ENCODE measurements at regions not wholly inside any gene's neighbourhood (a gene's known extent, or its start where the extent isn't known, plus 50 kb on each side); places are given as distances from the start of the nearest gene placed in this dataset.

GRCh38 chr4:127304356-127304755, 328.4 kb upstream of the INTU start:
- Histone ChIP-seq H3K27ac (replicated peaks) (no peak overlapping the region), H3K27me3 (ENCODE audit: insufficient read depth, poor library complexity, severe bottlenecking) (no peaks in the 10 kb centered on the region), H3K4me3 (replicated peaks; ENCODE audit: insufficient read depth, low read length) (no peak overlapping the region)
- no peak for DNase-seq (ENCODE audit: low read depth in 1 of 2, low spot score in 1 of 2)
- TF ChIP-seq SPI1 (IDR thresholded peaks at IDR 0.05; ENCODE audit: borderline replicate concordance, low read depth) (no peak), GABPA (IDR thresholded peaks at IDR 0.05; ENCODE audit: low read depth) (no peak), REST (IDR thresholded peaks at IDR 0.05; ENCODE audit: insufficient replicate concordance, low read depth) (no peak), CTCF (IDR thresholded peaks at IDR 0.05; ENCODE audit: insufficient read depth, low read length) (no peak), POLR2AphosphoS5 (IDR thresholded peaks at IDR 0.05; ENCODE audit: low read depth) (no peak)

GRCh38 chr4:127307996-127308395, 324.8 kb upstream of the INTU start:
- no peak for TF ChIP-seq POLR2AphosphoS5 (IDR thresholded peaks at IDR 0.05; ENCODE audit: low read depth)
- TF ChIP-seq REST (IDR thresholded peaks at IDR 0.05; ENCODE audit: insufficient replicate concordance, low read depth): no peak
- no peak for TF ChIP-seq SPI1 (IDR thresholded peaks at IDR 0.05; ENCODE audit: borderline replicate concordance, low read depth)
- TF ChIP-seq CTCF (IDR thresholded peaks at IDR 0.05; ENCODE audit: insufficient read depth, low read length): no peak
- Histone ChIP-seq H3K27me3 (ENCODE audit: insufficient read depth, poor library complexity, severe bottlenecking) (no peaks in the 10 kb centered on the region), H3K27ac (replicated peaks) (no peak overlapping the region), H3K4me3 (replicated peaks; ENCODE audit: insufficient read depth, low read length) (no peak overlapping the region)
- DNase-seq (ENCODE audit: low read depth in 1 of 2, low spot score in 1 of 2): no peak

GRCh38 chr4:127309369-127310102, 323.2 kb upstream of the INTU start:
- H3K4me3 ChIP-seq (replicated peaks; ENCODE audit: insufficient read depth, low read length): no peak overlapping the region
- no peak overlapping the region for H3K27ac ChIP-seq (replicated peaks)
- DNase-seq (ENCODE audit: low read depth in 1 of 2, low spot score in 1 of 2): no peak
- TF ChIP-seq REST (IDR thresholded peaks at IDR 0.05; ENCODE audit: insufficient replicate concordance, low read depth) (no peak), SPI1 (IDR thresholded peaks at IDR 0.05; ENCODE audit: borderline replicate concordance, low read depth) (no peak), GABPA (IDR thresholded peaks at IDR 0.05; ENCODE audit: low read depth) (no peak), CTCF (IDR thresholded peaks at IDR 0.05; ENCODE audit: insufficient read depth, low read length) (no peak), POLR2AphosphoS5 (IDR thresholded peaks at IDR 0.05; ENCODE audit: low read depth) (no peak)
- no peaks in the 10 kb centered on the region for H3K27me3 ChIP-seq (ENCODE audit: insufficient read depth, poor library complexity, severe bottlenecking)

Measured in HL-60 (cell line).